Stimulated activated CD4-positive, alpha-beta T cell treated with anti-CD3 and anti-CD28 coated beads, Interleukin-12 subunit alpha, Interleukin-12 subunit beta, amount 100 ng/mL, for 48 hours (primary cell): ENCODE measurements at regions not wholly inside any gene's neighbourhood (a gene's known extent, or its start where the extent isn't known, plus 50 kb on each side); places are given as distances from the start of the nearest gene placed in this dataset.
"Not testable (repeated sequence)": the region's sequence is repeated elsewhere in the genome, so short reads cannot be mapped to it uniquely, and the experiment has no call there.

Experiments
- DNase-seq, 3 donors: peaks; one replicate each; pipeline ENCODE4 v3.0.0-alpha.2; 2020; ENCODE audit warnings: low read depth in 2 of 3, low spot score in 1 of 3

- no peak for DNase-seq
Measured at GRCh38 chr6:9744119-9744518, 670.8 kb downstream of the TFAP2A start.

- no peak for DNase-seq
Measured at GRCh38 chr6:9732056-9732455, 682.8 kb downstream of the TFAP2A start.

GRCh38 chr6:9725776-9726175, 689.1 kb downstream of the TFAP2A start:
- DNase-seq, result not testable (repeated sequence)

- DNase-seq, result no peak
Measured at GRCh38 chr6:9717568-9717967, 697.3 kb downstream of the TFAP2A start.

GRCh38 chr6:9711365-9711764, 703.5 kb downstream of the TFAP2A start:
- no peak for DNase-seq

- no peak for DNase-seq
Measured at GRCh38 chr6:9710574-9710973, 704.3 kb downstream of the TFAP2A start.

GRCh38 chr6:9708600-9708999, 706.3 kb downstream of the TFAP2A start:
- no peak for DNase-seq

GRCh38 chr6:9704989-9705388, 709.9 kb downstream of the TFAP2A start:
- no peak for DNase-seq

- DNase-seq, result no peak
Measured at GRCh38 chr6:9702914-9703313, 712.0 kb downstream of the TFAP2A start.

GRCh38 chr6:9699888-9700287, 715.0 kb downstream of the TFAP2A start:
- no peak for DNase-seq

GRCh38 chr6:9697263-9697931, 717.5 kb downstream of the TFAP2A start:
- DNase-seq, result no peak

GRCh38 chr6:9690388-9690787, 724.5 kb downstream of the TFAP2A start:
- DNase-seq, result no peak

GRCh38 chr6:9680727-9681126, 734.1 kb downstream of the TFAP2A start:
- not testable (repeated sequence) for DNase-seq

- DNase-seq, result no peak
Measured at GRCh38 chr6:9675122-9675521, 739.8 kb downstream of the TFAP2A start.

GRCh38 chr6:9659848-9660247, 755.0 kb downstream of the TFAP2A start:
- no peak for DNase-seq

GRCh38 chr6:9657994-9658393, 756.9 kb downstream of the TFAP2A start:
- no peak for DNase-seq

GRCh38 chr6:9647599-9647998, 767.3 kb downstream of the TFAP2A start:
- DNase-seq, result no peak

GRCh38 chr6:9647071-9647445, 767.8 kb downstream of the TFAP2A start:
- no peak for DNase-seq

- no peak for DNase-seq
Measured at GRCh38 chr6:9646342-9647070, 768.4 kb downstream of the TFAP2A start.

GRCh38 chr6:9638861-9639260, 776.0 kb downstream of the TFAP2A start:
- DNase-seq, result no peak

- no peak for DNase-seq
Measured at GRCh38 chr6:9634776-9635175, 780.1 kb downstream of the TFAP2A start.

- no peak for DNase-seq
Measured at GRCh38 chr6:9632026-9632425, 782.8 kb downstream of the TFAP2A start.

GRCh38 chr6:9628819-9629218, 786.1 kb downstream of the TFAP2A start:
- no peak for DNase-seq
